Mucosa of stomach (tissue), 1 donor: ENCODE measurements at regions not wholly inside any gene's neighbourhood (a gene's known extent, or its start where the extent isn't known, plus 50 kb on each side); places are given as distances from the start of the nearest gene placed in this dataset.
A peak's percentile ranks its signal among the peaks of the same experiment; 100 is the strongest.
"Not testable (repeated sequence)": the region's sequence is repeated elsewhere in the genome, so short reads cannot be mapped to it uniquely, and the experiment has no call there.

ENCODE experiments used
- H3K27me3 ChIP-seq: one replicate; pipeline ENCODE4 v1.7.0; 2013; ENCODE audit warnings: mild to moderate bottlenecking, low read length; ENCODE audit not compliant: control insufficient read depth, insufficient read depth
- H3K36me3 ChIP-seq: one replicate; pipeline ENCODE4 v1.7.0; 2013; ENCODE audit warnings: low read length; ENCODE audit not compliant: control insufficient read depth, insufficient read depth
- H3K4me1 ChIP-seq: one replicate; pipeline ENCODE4 v1.7.0; 2013; ENCODE audit warnings: mild to moderate bottlenecking, low read length; ENCODE audit not compliant: control insufficient read depth, insufficient read depth
- H3K4me3 ChIP-seq: one replicate; pipeline ENCODE4 v1.7.0; 2013; ENCODE audit warnings: low read length
- H3K9ac ChIP-seq: one replicate; pipeline ENCODE4 v1.7.0; 2013; ENCODE audit warnings: mild to moderate bottlenecking, low read length, moderate library complexity
- H3K9me3 ChIP-seq: one replicate; pipeline ENCODE4 v1.7.0; 2013; ENCODE audit warnings: mild to moderate bottlenecking, low read length, moderate library complexity; ENCODE audit not compliant: control insufficient read depth
- donor health status: Pancreatic carcinoma.

DNA sequence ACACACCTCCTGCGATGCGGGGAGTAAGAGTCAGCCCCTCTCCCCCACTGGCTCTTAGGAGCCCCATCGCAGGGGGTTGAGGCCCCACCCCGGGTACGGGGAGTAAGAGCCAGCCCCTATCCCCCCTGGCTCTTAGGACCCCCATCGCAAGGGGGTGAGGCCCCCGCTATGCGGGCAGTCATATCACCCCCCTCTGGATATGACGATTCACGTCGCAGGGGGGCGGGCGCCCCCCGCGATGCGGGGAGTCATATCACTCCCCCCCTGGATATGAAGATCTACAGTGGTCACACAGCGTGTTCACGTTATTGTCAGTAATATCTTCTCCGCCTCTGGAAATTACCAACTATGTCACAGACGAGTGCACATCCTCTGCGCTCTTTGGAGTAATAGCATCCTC lies 61.1 kb downstream of the DEFB131A start:
- not testable (repeated sequence) for H3K27me3 ChIP-seq, H3K9me3 ChIP-seq, H3K9ac ChIP-seq, H3K4me1 ChIP-seq, H3K4me3 ChIP-seq, H3K36me3 ChIP-seq

GRCh38 chr4:9506672-9507071 lies 62.5 kb downstream of the DEFB131A start:
- H3K9me3 ChIP-seq, H3K27me3 ChIP-seq, H3K9ac ChIP-seq, H3K36me3 ChIP-seq, H3K4me1 ChIP-seq, H3K4me3 ChIP-seq: not testable (repeated sequence)

- H3K9ac ChIP-seq, H3K27me3 ChIP-seq, H3K9me3 ChIP-seq, H3K36me3 ChIP-seq, H3K4me3 ChIP-seq, H3K4me1 ChIP-seq: not testable (repeated sequence)
These were observed 68.7 kb downstream of the DEFB131A start for GRCh38 chr4:9512941-9513340.

- not testable (repeated sequence) for H3K36me3 ChIP-seq, H3K9me3 ChIP-seq, H3K4me3 ChIP-seq, H3K4me1 ChIP-seq, H3K9ac ChIP-seq, H3K27me3 ChIP-seq
These were observed 75.4 kb downstream of the DEFB131A start for GRCh38 chr4:9519631-9520030.

- H3K36me3 ChIP-seq, H3K4me1 ChIP-seq, H3K27me3 ChIP-seq, H3K9me3 ChIP-seq, H3K4me3 ChIP-seq, H3K9ac ChIP-seq: not testable (repeated sequence)
These were observed 78.7 kb downstream of the DEFB131A start for GRCh38 chr4:9522903-9523302.

DNA sequence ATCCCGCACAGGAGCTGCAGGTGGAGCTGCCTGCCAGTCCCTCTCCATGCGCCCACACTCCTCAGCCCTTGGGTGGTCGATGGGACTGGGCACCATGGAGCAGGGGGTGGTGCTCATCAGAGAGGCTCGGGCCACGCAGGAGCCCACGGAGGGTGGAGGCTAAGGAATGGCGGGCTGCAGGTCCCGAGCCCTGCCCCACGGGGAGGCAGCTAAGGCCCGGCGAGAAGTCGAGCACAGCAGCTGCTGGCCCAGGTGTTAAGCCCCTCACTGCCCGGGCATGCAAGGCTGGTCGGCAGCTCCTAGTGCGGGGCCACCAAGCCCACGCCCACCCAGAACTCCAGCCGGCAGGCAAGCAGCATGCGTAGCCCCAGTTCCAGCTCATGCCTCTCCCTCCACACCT lies 80.2 kb downstream of the DEFB131A start:
- H3K4me3 ChIP-seq, H3K9me3 ChIP-seq, H3K4me1 ChIP-seq, H3K27me3 ChIP-seq, H3K36me3 ChIP-seq, H3K9ac ChIP-seq: not testable (repeated sequence)

DNA sequence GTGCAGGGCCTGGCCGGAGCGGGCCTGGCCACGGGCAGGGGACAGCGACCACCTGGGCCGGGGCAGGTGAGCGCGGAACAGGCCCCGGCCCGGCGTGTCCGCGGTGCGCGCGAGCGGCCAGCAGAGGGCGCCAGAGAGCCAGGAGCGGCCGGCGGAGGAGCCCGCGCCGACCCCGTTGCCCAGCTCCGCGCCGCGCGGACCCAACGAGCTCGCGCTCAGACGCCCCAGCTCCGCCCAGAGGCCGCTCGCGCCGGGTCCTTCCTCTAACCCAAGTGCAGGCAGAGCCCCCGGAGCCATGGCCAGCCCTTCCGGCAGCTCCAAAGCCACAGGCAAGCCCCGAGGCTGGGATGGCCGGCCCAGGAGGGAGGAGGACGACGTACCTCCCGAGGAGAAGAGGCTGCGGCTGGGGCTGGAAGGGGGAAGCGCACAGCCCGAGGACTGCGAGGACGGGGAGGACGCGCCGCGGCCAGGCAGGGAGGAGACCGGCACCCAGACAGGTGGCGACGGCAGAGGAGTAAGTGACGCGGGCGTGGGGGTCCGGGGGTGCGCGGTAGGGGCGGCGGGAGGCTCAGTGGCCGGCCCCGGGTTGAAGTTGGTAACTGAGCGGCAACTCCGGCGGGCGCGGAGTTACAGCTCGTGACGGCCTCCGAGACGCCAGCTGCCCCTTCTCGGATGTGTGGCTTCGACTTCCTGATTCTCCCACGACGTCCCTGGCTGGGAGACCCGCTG lies 88.1 kb downstream of the DEFB131A start:
- H3K4me3 ChIP-seq: peak overlapping the region; percentile 25

GRCh38 chr4:9532863-9533192 lies 88.6 kb downstream of the DEFB131A start:
- Histone ChIP-seq H3K4me3 (peak overlapping the region; percentile 25), H3K9ac (peak overlapping the region; percentile 62)
- not testable (repeated sequence) for H3K36me3 ChIP-seq, H3K4me1 ChIP-seq, H3K27me3 ChIP-seq, H3K9me3 ChIP-seq

More for the DNA sequence above, 88.1 kb downstream of the DEFB131A start:
- peak overlapping the region; percentile 62 for H3K9ac ChIP-seq
- H3K27me3 ChIP-seq, H3K9me3 ChIP-seq, H3K36me3 ChIP-seq, H3K4me1 ChIP-seq: not testable (repeated sequence)

DNA sequence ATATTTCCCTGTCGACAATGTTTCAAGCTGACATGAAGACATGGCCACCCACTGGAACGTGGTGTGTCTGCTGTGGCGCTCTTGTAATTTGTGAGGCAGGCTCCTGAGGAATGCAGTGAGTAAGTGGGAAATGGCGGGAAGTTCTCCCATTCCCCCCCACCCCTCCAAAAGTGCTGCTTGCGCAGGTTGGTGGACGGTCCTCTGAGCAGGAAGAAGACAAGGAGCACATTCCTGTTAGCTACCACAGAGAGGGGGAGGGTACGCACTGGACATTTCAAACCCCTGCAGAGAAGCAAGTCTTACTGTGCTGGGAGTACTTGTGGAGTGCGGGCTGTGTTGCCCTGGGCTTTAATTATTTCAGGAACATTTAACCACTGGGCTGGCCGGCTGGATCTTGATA lies 92.9 kb downstream of the DEFB131A start:
- H3K9me3 ChIP-seq, H3K9ac ChIP-seq, H3K27me3 ChIP-seq, H3K4me3 ChIP-seq, H3K36me3 ChIP-seq: not testable (repeated sequence)
- peaks cover 18% of the 10 kb centered on the region for H3K4me1 ChIP-seq

GRCh38 chr4:9539939-9540520 lies 95.8 kb downstream of the DEFB131A start:
- peaks cover 17% of the 10 kb centered on the region for H3K4me1 ChIP-seq
- not testable (repeated sequence) for H3K4me3 ChIP-seq, H3K27me3 ChIP-seq, H3K36me3 ChIP-seq, H3K9me3 ChIP-seq, H3K9ac ChIP-seq

GRCh38 chr4:9541388-9541915 lies 97.2 kb downstream of the DEFB131A start:
- H3K36me3 ChIP-seq, H3K27me3 ChIP-seq, H3K9ac ChIP-seq, H3K9me3 ChIP-seq, H3K4me3 ChIP-seq: not testable (repeated sequence)
- H3K4me1 ChIP-seq: peaks cover 17% of the 10 kb centered on the region

- H3K4me1 ChIP-seq: peaks cover 17% of the 10 kb centered on the region
- not testable (repeated sequence) for H3K27me3 ChIP-seq, H3K9ac ChIP-seq, H3K4me3 ChIP-seq, H3K9me3 ChIP-seq, H3K36me3 ChIP-seq
These were observed 100.6 kb downstream of the DEFB131A start for GRCh38 chr4:9544851-9545250.

- not testable (repeated sequence) for H3K27me3 ChIP-seq, H3K9ac ChIP-seq, H3K4me3 ChIP-seq, H3K4me1 ChIP-seq, H3K9me3 ChIP-seq, H3K36me3 ChIP-seq
These were observed 103.3 kb downstream of the DEFB131A start for GRCh38 chr4:9547470-9547869.
